Panc1 (cell line): ENCODE measurements at regions not wholly inside any gene's neighbourhood (a gene's known extent, or its start where the extent isn't known, plus 50 kb on each side); places are given as distances from the start of the nearest gene placed in this dataset.

Experiments used
- POLR2AphosphoS5 ChIP-seq: IDR thresholded peaks from 2 replicates; pipeline ENCODE4 v1.6.1; 2012; ENCODE audit warnings: mild to moderate bottlenecking, low read depth, low read length, moderate library complexity
- TF ChIP-seq, protein P1 (sequence below), 2 experiments: IDR thresholded peaks; 2 replicates each; pipeline ENCODE4 v1.6.1; 2011 to 2012; ENCODE audit warnings: low read depth in 2 of 2, control low read depth in 1 of 2, low read length in 1 of 2, mild to moderate bottlenecking in 1 of 2, moderate library complexity in 1 of 2; ENCODE audit not compliant: insufficient read depth in 1 of 2
- TF ChIP-seq, protein P2 (sequence below): fragments of 450-650 bp; IDR thresholded peaks from 2 replicates; pipeline ENCODE4 v1.5.1; 2017; ENCODE audit warnings: mild to moderate bottlenecking

DNA sequence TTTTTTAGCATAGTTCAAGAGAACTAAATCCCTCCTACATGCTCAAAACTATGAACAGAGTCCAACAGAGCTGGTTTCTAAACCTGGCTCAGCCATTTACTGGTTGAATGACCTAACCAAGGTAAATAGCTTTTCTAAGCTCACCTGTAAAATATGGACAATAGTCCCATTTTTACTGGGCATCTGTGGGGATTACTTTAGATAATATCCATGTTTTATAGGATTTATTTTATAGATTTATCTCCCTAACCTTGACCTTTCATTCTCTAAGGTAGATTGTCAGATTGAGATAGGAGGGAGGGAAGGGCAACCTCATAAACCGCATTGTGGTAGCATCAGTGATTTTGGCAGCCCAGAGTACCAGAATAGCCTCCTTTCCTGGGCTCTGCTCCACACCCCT, 178.5 kb upstream of the TOX3 start:
- TF ChIP-seq, protein P1, sequence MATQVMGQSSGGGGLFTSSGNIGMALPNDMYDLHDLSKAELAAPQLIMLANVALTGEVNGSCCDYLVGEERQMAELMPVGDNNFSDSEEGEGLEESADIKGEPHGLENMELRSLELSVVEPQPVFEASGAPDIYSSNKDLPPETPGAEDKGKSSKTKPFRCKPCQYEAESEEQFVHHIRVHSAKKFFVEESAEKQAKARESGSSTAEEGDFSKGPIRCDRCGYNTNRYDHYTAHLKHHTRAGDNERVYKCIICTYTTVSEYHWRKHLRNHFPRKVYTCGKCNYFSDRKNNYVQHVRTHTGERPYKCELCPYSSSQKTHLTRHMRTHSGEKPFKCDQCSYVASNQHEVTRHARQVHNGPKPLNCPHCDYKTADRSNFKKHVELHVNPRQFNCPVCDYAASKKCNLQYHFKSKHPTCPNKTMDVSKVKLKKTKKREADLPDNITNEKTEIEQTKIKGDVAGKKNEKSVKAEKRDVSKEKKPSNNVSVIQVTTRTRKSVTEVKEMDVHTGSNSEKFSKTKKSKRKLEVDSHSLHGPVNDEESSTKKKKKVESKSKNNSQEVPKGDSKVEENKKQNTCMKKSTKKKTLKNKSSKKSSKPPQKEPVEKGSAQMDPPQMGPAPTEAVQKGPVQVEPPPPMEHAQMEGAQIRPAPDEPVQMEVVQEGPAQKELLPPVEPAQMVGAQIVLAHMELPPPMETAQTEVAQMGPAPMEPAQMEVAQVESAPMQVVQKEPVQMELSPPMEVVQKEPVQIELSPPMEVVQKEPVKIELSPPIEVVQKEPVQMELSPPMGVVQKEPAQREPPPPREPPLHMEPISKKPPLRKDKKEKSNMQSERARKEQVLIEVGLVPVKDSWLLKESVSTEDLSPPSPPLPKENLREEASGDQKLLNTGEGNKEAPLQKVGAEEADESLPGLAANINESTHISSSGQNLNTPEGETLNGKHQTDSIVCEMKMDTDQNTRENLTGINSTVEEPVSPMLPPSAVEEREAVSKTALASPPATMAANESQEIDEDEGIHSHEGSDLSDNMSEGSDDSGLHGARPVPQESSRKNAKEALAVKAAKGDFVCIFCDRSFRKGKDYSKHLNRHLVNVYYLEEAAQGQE (IDR thresholded peaks at IDR 0.05; ENCODE audit: insufficient read depth in 1 of 2, low read depth in 2 of 2, low read length in 1 of 2), result no peak
- TF ChIP-seq, protein P2, sequence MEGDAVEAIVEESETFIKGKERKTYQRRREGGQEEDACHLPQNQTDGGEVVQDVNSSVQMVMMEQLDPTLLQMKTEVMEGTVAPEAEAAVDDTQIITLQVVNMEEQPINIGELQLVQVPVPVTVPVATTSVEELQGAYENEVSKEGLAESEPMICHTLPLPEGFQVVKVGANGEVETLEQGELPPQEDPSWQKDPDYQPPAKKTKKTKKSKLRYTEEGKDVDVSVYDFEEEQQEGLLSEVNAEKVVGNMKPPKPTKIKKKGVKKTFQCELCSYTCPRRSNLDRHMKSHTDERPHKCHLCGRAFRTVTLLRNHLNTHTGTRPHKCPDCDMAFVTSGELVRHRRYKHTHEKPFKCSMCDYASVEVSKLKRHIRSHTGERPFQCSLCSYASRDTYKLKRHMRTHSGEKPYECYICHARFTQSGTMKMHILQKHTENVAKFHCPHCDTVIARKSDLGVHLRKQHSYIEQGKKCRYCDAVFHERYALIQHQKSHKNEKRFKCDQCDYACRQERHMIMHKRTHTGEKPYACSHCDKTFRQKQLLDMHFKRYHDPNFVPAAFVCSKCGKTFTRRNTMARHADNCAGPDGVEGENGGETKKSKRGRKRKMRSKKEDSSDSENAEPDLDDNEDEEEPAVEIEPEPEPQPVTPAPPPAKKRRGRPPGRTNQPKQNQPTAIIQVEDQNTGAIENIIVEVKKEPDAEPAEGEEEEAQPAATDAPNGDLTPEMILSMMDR, result no peak
- TF ChIP-seq POLR2AphosphoS5, result no peak
